ENCODE measurements at regions not wholly inside any gene's neighbourhood (a gene's known extent, or its start where the extent isn't known, plus 50 kb on each side); places are given as distances from the start of the nearest gene placed in this dataset.

DNA sequence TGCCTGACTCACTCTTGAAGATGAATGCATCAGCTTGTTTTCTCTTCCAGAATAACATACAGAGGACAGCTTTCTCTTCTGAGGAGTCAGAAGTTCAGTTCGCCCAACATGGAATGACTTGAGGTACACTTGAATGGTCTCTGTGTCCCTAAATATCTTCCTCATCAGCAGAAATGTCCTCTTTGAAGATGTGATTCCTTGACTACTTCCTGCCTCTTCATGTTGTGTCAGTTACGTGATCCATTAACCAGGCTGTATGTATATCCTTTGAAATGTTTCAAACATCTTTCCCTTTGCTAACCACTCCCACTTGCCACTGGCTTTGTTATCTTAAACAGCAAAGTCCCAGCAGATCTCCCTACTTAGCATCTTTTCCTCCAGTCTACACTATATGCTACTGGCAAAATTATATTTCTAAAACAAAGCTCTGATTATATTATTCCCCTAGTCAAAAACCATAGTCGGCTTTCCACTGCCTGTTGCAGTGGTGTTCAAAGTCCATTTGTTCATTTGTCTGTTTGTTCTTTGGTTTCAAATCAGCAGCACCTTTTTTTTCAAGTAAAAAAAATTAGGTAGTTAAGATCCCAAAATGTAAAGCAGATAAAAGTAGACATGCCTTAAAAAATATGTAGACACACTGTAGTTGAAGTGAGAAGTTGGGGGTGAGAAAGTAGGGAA lies 82.1 kb upstream of the PAK3 start:
- TF ChIP-seq, protein P1, sequence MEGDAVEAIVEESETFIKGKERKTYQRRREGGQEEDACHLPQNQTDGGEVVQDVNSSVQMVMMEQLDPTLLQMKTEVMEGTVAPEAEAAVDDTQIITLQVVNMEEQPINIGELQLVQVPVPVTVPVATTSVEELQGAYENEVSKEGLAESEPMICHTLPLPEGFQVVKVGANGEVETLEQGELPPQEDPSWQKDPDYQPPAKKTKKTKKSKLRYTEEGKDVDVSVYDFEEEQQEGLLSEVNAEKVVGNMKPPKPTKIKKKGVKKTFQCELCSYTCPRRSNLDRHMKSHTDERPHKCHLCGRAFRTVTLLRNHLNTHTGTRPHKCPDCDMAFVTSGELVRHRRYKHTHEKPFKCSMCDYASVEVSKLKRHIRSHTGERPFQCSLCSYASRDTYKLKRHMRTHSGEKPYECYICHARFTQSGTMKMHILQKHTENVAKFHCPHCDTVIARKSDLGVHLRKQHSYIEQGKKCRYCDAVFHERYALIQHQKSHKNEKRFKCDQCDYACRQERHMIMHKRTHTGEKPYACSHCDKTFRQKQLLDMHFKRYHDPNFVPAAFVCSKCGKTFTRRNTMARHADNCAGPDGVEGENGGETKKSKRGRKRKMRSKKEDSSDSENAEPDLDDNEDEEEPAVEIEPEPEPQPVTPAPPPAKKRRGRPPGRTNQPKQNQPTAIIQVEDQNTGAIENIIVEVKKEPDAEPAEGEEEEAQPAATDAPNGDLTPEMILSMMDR (IDR thresholded peaks at IDR 0.05; ENCODE audit: low read depth, low read length) = no peak
- no peak for TF ChIP-seq MAX (IDR thresholded peaks at IDR 0.05; ENCODE audit: low read depth, low read length)
- TF ChIP-seq POLR2A (IDR thresholded peaks at IDR 0.05; ENCODE audit: extremely low read depth, insufficient read length) = no peak
- no peak for TF ChIP-seq MYC (IDR thresholded peaks at IDR 0.05; ENCODE audit: low read depth, low read length)

Measured in NB4 (cell line).